Vagina (tissue), 2 donors: ENCODE measurements at regions not wholly inside any gene's neighbourhood (a gene's known extent, or its start where the extent isn't known, plus 50 kb on each side); places are given as distances from the start of the nearest gene placed in this dataset.
"Not testable (repeated sequence)": the region's sequence is repeated elsewhere in the genome, so short reads cannot be mapped to it uniquely, and the experiment has no call there.

Experiments used
- CTCF ChIP-seq, 3 experiments: fragments of 450-650 bp in 2 of 3; fragments of 200-600 bp in 1 of 3; sonication (generic) in 1 of 3; IDR thresholded peaks; one replicate each; pipeline ENCODE4 v1.5.1; 2017 to 2019; ENCODE audit warnings: antibody characterized with exemption in 3 of 3, mild to moderate bottlenecking in 2 of 3, moderate library complexity in 2 of 3
- POLR2A ChIP-seq, 2 donors: fragments of 450-650 bp; IDR thresholded peaks; one replicate each; pipeline ENCODE4 v1.6.1; 2017; ENCODE audit warnings: antibody characterized with exemption in 2 of 2, mild to moderate bottlenecking in 2 of 2, moderate library complexity in 2 of 2
- POLR2AphosphoS5 ChIP-seq, 2 donors: sonication (generic); formaldehyde crosslinking; IDR thresholded peaks; one replicate each; pipeline ENCODE4 v1.9.0; 2017; ENCODE audit warnings: antibody characterized with exemption in 2 of 2, mild to moderate bottlenecking in 2 of 2, low read depth in 1 of 2; ENCODE audit not compliant: insufficient read depth in 1 of 2

GRCh38 chr16:18252943-18253342 lies 83.6 kb downstream of the NPIPA8 start:
- not testable (repeated sequence) for TF ChIP-seq CTCF (IDR thresholded peaks at IDR 0.05); POLR2A (IDR thresholded peaks at IDR 0.05); POLR2AphosphoS5 (IDR thresholded peaks at IDR 0.05; ENCODE audit: insufficient read depth in 1 of 2, low read depth in 1 of 2)
